Neural cell (in vitro differentiated cells): ENCODE measurements at regions not wholly inside any gene's neighbourhood (a gene's known extent, or its start where the extent isn't known, plus 50 kb on each side); places are given as distances from the start of the nearest gene placed in this dataset.

ENCODE experiments used
- H2AFZ ChIP-seq: fragments of 200-600, 300-800 bp; sonication (generic), shearing (Covaris generic); 2 replicates; pipeline ENCODE4 v1.6.0; 2014; ENCODE audit warnings: low read depth, mild to moderate bottlenecking, antibody characterized with exemption, low read length, moderate library complexity
- H3F3A ChIP-seq: fragments of 200-600 bp; shearing (Covaris generic); 2 replicates; pipeline ENCODE4 v1.6.1; 2016; ENCODE audit warnings: mild to moderate bottlenecking, moderate library complexity, mixed read lengths, antibody characterized with exemption, low read length; ENCODE audit not compliant: insufficient read depth, poor library complexity, severe bottlenecking
- H3K27ac ChIP-seq: fragments of 200-600, 300-800 bp; sonication (generic), shearing (Covaris generic); 2 replicates; pipeline ENCODE4 v1.5.1; 2014; ENCODE audit warnings: mild to moderate bottlenecking, low read length, moderate library complexity
- H3K27me3 ChIP-seq: fragments of 300-800, 200-600 bp; sonication (generic), shearing (Covaris generic); 2 replicates; pipeline ENCODE4 v1.6.0; 2014; ENCODE audit warnings: mild to moderate bottlenecking, low read depth, low read length, moderate library complexity; ENCODE audit not compliant: insufficient read depth
- H3K36me3 ChIP-seq: fragments of 300-800, 200-600 bp; sonication (generic), shearing (Covaris generic); 2 replicates; pipeline ENCODE4 v1.5.1; 2014; ENCODE audit warnings: mild to moderate bottlenecking, antibody characterized with exemption, low read length, moderate library complexity; ENCODE audit not compliant: insufficient read depth
- H3K4me2 ChIP-seq: fragments of 300-800, 200-600 bp; sonication (generic), shearing (Covaris generic); 2 replicates; pipeline ENCODE4 v1.6.0; 2014; ENCODE audit warnings: mild to moderate bottlenecking, low read length
- H3K4me3 ChIP-seq: fragments of 300-800, 200-600 bp; sonication (generic), shearing (Covaris generic); 2 replicates; pipeline ENCODE4 v1.5.1; 2014; ENCODE audit warnings: mild to moderate bottlenecking, low read length, moderate library complexity
- H3K79me2 ChIP-seq: fragments of 200-600 bp; shearing (Covaris generic); replicated peaks from 2 replicates; pipeline ENCODE4 v1.6.0; 2014; ENCODE audit warnings: mild to moderate bottlenecking, low read length, moderate library complexity; ENCODE audit not compliant: insufficient read depth
- H3K9ac ChIP-seq: fragments of 300-800, 200-600 bp; sonication (generic), shearing (Covaris generic); 2 replicates; pipeline ENCODE4 v1.6.1; 2016; ENCODE audit warnings: mild to moderate bottlenecking, low read length, mixed read lengths
- H3K9me2 ChIP-seq: fragments of 200-600 bp; shearing (Covaris generic); 2 replicates; pipeline ENCODE4 v1.6.1; 2016; ENCODE audit warnings: mild to moderate bottlenecking, low read length, mixed read lengths; ENCODE audit not compliant: insufficient read depth
- H3K9me3 ChIP-seq: fragments of 200-600, 300-800 bp; sonication (generic), shearing (Covaris generic); 2 replicates; pipeline ENCODE4 v1.6.1; 2016; ENCODE audit warnings: mild to moderate bottlenecking, mixed run types, low read length, moderate library complexity, mixed read lengths
- H4K20me1 ChIP-seq: fragments of 200-600 bp; shearing (Covaris generic); 2 replicates; pipeline ENCODE4 v1.6.1; 2016; ENCODE audit warnings: mild to moderate bottlenecking, mixed run types; ENCODE audit not compliant: insufficient read depth
- CTCF ChIP-seq: fragments of 450-650 bp; IDR thresholded peaks from 2 replicates; pipeline ENCODE4 v1.5.1; 2014; ENCODE audit warnings: antibody characterized with exemption, mild to moderate bottlenecking, moderate library complexity; ENCODE audit not compliant: poor library complexity, severe bottlenecking
- EP300 ChIP-seq: fragments of 450-650 bp; conservative IDR thresholded peaks from 2 replicates; pipeline ENCODE4 v1.6.1; 2014; ENCODE audit warnings: antibody characterized with exemption, mild to moderate bottlenecking, moderate library complexity; ENCODE audit not compliant: poor library complexity, severe bottlenecking
- EZH2 ChIP-seq: fragments of 200-600, 300-800 bp; shearing (Covaris generic), sonication (generic); IDR thresholded peaks from 2 replicates; pipeline ENCODE4 v1.6.1; 2014; ENCODE audit warnings: antibody characterized with exemption, low read length, borderline replicate concordance, mild to moderate bottlenecking; ENCODE audit not compliant: insufficient read depth, poor library complexity, severe bottlenecking
- MXI1 ChIP-seq: fragments of 450-650 bp; conservative IDR thresholded peaks from 2 replicates; pipeline ENCODE4 v1.6.1; 2014; ENCODE audit warnings: antibody characterized with exemption, mild to moderate bottlenecking; ENCODE audit not compliant: poor library complexity, severe bottlenecking
- POLR2AphosphoS5 ChIP-seq: IDR thresholded peaks from 2 replicates; pipeline ENCODE4 v1.6.1; 2012
- RAD21 ChIP-seq: fragments of 450-650 bp; conservative IDR thresholded peaks from 2 replicates; pipeline ENCODE4 v1.6.1; 2014; ENCODE audit warnings: antibody characterized with exemption, mild to moderate bottlenecking, moderate library complexity
- SMC3 ChIP-seq: fragments of 450-650 bp; conservative IDR thresholded peaks from 2 replicates; pipeline ENCODE4 v1.6.1; 2014; ENCODE audit warnings: antibody characterized with exemption, mild to moderate bottlenecking, moderate library complexity; ENCODE audit not compliant: poor library complexity
- TAF1 ChIP-seq: IDR thresholded peaks from 2 replicates; pipeline ENCODE4 v1.6.1; 2012; ENCODE audit warnings: low read depth
- TF ChIP-seq, protein P1 (sequence below): IDR thresholded peaks from 2 replicates; pipeline ENCODE4 v1.6.1; 2012; ENCODE audit warnings: borderline replicate concordance

- no peaks in the 10 kb centered on the region for H4K20me1 ChIP-seq
- no peak overlapping the region for H3K9ac ChIP-seq
- no peaks in the 10 kb centered on the region for H3F3A ChIP-seq
- no peak overlapping the region for H3K4me3 ChIP-seq
- H3K27ac ChIP-seq, result no peak overlapping the region
- no peaks in the 10 kb centered on the region for H3K36me3 ChIP-seq
- H2AFZ ChIP-seq, result no peak overlapping the region
- no peak overlapping the region for H3K4me2 ChIP-seq
- H3K27me3 ChIP-seq, result no peaks in the 10 kb centered on the region
- no peaks in the 10 kb centered on the region for H3K9me2 ChIP-seq
- no peaks in the 10 kb centered on the region for H3K79me2 ChIP-seq
- no peaks in the 10 kb centered on the region for H3K9me3 ChIP-seq
- TF ChIP-seq EP300 (no peak), SMC3 (no peak), POLR2AphosphoS5 (no peak), CTCF (no peak), RAD21 (no peak), MXI1 (no peak), TAF1 (no peak), EZH2 (no peak)
- TF ChIP-seq, protein P1, sequence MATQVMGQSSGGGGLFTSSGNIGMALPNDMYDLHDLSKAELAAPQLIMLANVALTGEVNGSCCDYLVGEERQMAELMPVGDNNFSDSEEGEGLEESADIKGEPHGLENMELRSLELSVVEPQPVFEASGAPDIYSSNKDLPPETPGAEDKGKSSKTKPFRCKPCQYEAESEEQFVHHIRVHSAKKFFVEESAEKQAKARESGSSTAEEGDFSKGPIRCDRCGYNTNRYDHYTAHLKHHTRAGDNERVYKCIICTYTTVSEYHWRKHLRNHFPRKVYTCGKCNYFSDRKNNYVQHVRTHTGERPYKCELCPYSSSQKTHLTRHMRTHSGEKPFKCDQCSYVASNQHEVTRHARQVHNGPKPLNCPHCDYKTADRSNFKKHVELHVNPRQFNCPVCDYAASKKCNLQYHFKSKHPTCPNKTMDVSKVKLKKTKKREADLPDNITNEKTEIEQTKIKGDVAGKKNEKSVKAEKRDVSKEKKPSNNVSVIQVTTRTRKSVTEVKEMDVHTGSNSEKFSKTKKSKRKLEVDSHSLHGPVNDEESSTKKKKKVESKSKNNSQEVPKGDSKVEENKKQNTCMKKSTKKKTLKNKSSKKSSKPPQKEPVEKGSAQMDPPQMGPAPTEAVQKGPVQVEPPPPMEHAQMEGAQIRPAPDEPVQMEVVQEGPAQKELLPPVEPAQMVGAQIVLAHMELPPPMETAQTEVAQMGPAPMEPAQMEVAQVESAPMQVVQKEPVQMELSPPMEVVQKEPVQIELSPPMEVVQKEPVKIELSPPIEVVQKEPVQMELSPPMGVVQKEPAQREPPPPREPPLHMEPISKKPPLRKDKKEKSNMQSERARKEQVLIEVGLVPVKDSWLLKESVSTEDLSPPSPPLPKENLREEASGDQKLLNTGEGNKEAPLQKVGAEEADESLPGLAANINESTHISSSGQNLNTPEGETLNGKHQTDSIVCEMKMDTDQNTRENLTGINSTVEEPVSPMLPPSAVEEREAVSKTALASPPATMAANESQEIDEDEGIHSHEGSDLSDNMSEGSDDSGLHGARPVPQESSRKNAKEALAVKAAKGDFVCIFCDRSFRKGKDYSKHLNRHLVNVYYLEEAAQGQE, result no peak
Measured at GRCh38 chr2:22604136-22604535, 780.8 kb upstream of the KLHL29 start.

DNA sequence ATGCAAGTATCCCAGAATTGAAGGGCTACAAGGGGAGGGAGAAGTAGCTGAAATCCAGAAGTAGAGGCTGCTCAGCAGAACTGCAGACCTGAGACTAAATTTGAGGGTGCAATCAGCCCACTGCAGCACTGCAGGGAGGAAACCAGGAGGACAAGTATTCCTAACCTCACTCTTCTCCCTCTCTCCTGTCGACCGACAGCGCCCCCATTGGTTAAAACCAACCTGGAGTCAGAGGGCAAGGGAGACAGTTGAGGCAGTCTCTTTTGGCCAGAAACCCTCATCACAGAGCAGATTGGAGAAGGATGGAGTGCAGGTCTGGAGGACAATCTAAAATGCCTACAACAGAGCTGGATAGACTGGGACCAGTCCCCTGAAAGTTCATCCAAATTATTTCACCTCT is 768.9 kb upstream of the KLHL29 start:
- no peaks in the 10 kb centered on the region for H3K9me2 ChIP-seq
- H4K20me1 ChIP-seq, result no peaks in the 10 kb centered on the region
- H3K9me3 ChIP-seq, result no peaks in the 10 kb centered on the region
- H3K27me3 ChIP-seq, result no peaks in the 10 kb centered on the region
- no peak overlapping the region for H3K9ac ChIP-seq
- H3K4me3 ChIP-seq, result no peak overlapping the region
- TF ChIP-seq EZH2 (no peak), EP300 (no peak), CTCF (no peak), POLR2AphosphoS5 (no peak), RAD21 (no peak), TAF1 (no peak), MXI1 (no peak), SMC3 (no peak)
- TF ChIP-seq, protein P1, result no peak
- H3K36me3 ChIP-seq, result no peaks in the 10 kb centered on the region
- H3K27ac ChIP-seq, result no peak overlapping the region
- H2AFZ ChIP-seq, result no peak overlapping the region
- H3K79me2 ChIP-seq, result no peaks in the 10 kb centered on the region
- H3K4me2 ChIP-seq, result no peak overlapping the region
- H3F3A ChIP-seq, result no peaks in the 10 kb centered on the region
